ENCODE measurements at regions not wholly inside any gene's neighbourhood (a gene's known extent, or its start where the extent isn't known, plus 50 kb on each side); places are given as distances from the start of the nearest gene placed in this dataset.

DNA sequence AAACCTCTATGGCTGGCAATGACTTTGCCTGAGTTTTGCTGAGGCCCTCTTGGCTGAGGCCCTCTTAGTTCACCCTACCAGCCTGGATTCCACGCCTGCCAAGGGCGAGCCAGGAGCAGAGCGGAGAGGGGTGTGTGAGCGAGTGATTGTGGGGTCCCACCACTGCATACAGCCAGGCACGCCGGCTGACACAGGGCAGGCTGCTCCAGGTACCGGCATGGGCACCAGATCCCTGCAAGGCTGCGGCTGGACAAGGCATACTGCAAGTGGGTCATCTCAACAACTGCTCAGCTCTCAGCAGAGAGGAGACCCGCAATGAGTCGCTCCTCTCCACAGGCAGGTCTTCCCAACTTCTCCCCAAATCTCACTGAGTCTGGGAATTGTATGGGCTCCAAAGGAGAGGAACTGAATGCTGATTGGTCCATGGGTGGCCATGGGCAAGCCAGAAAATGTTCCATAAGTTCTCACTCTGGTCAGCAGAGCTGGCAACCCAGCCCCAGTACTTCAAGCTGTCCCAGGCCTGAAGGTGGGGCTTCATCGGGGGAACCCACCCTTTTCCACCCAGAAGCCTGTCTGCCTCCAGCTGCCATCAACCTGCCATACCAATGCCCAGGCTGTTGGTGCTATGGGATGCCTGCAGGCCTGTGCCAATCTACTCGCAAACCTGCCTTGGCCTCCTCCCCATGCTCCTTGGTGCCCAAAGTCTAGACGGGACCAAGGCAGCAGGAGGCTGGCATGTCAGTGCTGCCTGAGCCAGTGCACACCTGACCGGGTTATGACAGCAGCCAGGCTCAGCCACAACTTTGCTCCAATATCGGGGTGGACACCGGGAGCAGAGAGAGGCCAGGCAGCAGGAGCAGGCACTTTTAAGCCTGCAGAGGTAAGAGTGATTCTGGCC lies 1273.6 kb upstream of the GBE1 start:
- 95% methylated on average over 16 of the region's 16 CpGs for WGBS (ENCODE audit: insufficient coverage)
- H3K27me3 ChIP-seq (ENCODE audit: control insufficient read depth, insufficient read depth, low read length): no peaks in the 10 kb centered on the region
- H3K4me3 ChIP-seq (ENCODE audit: low read depth, low read length): no peak overlapping the region
- no peaks in the 10 kb centered on the region for H3K4me1 ChIP-seq (ENCODE audit: control insufficient read depth, insufficient read depth, low read length)
- no peaks in the 10 kb centered on the region for H3K36me3 ChIP-seq (ENCODE audit: control insufficient read depth, insufficient read depth, low read length)
- H3K27ac ChIP-seq (ENCODE audit: low read depth, low read length): no peak overlapping the region
- H3K9me3 ChIP-seq (ENCODE audit: control insufficient read depth, insufficient read depth, low read length): no peaks in the 10 kb centered on the region
- no peak for DNase-seq (ENCODE audit: low read depth in 4 of 6, low spot score in 6 of 6)

DNA sequence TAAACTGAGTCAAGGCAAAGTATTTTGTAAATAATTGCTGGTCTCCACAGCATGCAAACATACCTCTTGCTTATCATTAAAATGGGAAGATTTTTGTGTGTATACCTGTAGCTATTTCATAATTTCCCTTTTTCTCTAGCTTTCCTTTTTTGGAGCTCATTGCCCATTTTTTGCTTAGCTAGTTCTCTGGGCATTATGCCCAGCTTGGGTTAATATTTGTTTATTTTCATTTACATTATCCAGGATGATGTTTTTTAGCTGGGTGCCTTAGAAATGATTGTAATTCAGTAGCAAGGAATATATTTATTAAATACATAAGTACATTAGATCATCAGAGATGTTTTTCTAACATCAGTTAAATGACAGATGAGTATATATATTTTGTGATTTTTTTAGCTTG lies 1271.7 kb upstream of the GBE1 start:
- no peak for DNase-seq (ENCODE audit: low read depth in 4 of 6, low spot score in 6 of 6)
- H3K4me1 ChIP-seq (ENCODE audit: control insufficient read depth, insufficient read depth, low read length): no peaks in the 10 kb centered on the region
- H3K27me3 ChIP-seq (ENCODE audit: control insufficient read depth, insufficient read depth, low read length): no peaks in the 10 kb centered on the region
- H3K4me3 ChIP-seq (ENCODE audit: low read depth, low read length): no peak overlapping the region
- H3K9me3 ChIP-seq (ENCODE audit: control insufficient read depth, insufficient read depth, low read length): no peaks in the 10 kb centered on the region
- H3K27ac ChIP-seq (ENCODE audit: low read depth, low read length): no peak overlapping the region
- no peaks in the 10 kb centered on the region for H3K36me3 ChIP-seq (ENCODE audit: control insufficient read depth, insufficient read depth, low read length)

DNA sequence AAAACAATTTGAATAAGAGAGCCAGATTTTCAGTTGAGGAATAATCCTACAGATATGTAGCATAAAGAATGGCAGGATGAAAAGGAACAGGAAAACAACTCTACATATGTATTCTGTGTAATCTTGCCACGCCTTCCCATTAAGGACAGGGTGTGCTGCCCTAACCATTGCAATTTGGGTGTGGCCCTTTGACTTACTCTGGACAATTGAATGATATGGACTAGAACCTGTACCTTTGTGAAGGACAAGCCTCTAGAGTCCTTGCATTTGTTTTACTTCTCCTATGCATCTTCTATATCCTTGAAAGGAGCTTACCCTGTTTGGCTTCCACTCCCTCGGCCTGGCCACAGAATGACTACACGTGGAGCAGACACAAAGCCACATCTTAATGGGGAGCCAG lies 1261.6 kb upstream of the GBE1 start:
- Histone ChIP-seq H3K4me3 (ENCODE audit: low read depth, low read length) (no peak overlapping the region), H3K4me1 (ENCODE audit: control insufficient read depth, insufficient read depth, low read length) (no peaks in the 10 kb centered on the region), H3K9me3 (ENCODE audit: control insufficient read depth, insufficient read depth, low read length) (no peaks in the 10 kb centered on the region), H3K27ac (ENCODE audit: low read depth, low read length) (no peak overlapping the region), H3K27me3 (ENCODE audit: control insufficient read depth, insufficient read depth, low read length) (no peaks in the 10 kb centered on the region), H3K36me3 (ENCODE audit: control insufficient read depth, insufficient read depth, low read length) (no peaks in the 10 kb centered on the region)
- no peak for DNase-seq (ENCODE audit: low read depth in 4 of 6, low spot score in 6 of 6)
- WGBS (ENCODE audit: insufficient coverage): 92% methylated on average over 2 of the region's 3 CpGs

DNA sequence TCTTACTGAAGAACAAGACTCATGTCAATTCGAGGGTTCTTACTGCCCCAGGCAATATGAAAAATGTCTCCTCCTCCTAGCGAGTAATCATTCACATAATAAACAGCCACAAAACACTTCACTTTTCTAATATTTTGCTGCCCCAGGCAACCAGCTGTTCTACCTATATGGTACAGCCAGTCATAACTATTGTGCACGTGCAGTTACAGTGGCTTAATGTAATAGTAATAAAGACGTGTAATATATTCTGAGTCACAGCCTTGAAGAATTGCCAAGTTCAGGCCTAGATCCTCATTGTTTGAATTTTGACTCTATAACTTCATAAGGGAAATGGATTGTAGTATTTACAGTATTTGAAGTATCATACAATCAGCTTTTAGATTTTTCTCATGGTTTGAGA lies 1250.0 kb upstream of the GBE1 start:
- Histone ChIP-seq H3K4me1 (ENCODE audit: control insufficient read depth, insufficient read depth, low read length) (no peaks in the 10 kb centered on the region), H3K27ac (ENCODE audit: low read depth, low read length) (no peak overlapping the region), H3K27me3 (ENCODE audit: control insufficient read depth, insufficient read depth, low read length) (no peaks in the 10 kb centered on the region), H3K4me3 (ENCODE audit: low read depth, low read length) (no peak overlapping the region), H3K36me3 (ENCODE audit: control insufficient read depth, insufficient read depth, low read length) (no peaks in the 10 kb centered on the region), H3K9me3 (ENCODE audit: control insufficient read depth, insufficient read depth, low read length) (no peaks in the 10 kb centered on the region)
- DNase-seq (ENCODE audit: low read depth in 4 of 6, low spot score in 6 of 6): no peak
- 92% methylated on average over 2 of the region's 4 CpGs for WGBS (ENCODE audit: insufficient coverage)

DNA sequence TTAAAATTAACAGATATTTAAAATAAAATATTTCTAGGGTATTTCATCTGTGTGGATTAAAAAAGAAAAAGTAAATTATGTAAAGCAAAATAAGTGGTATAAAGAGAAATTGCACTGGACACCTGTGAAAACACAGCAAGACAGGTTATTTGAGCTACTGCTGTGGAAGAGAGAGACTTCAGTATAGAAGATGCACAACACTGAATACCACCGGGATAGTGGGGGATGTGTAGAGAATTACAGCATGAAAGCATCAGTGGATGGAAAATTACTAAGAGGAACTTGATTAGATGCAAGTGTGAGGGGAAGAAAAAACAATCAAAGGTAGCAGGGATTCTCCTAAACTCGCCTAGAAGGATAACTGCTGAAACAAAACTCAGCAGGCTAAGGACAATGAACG lies 1242.5 kb upstream of the GBE1 start:
- Histone ChIP-seq H3K36me3 (ENCODE audit: control insufficient read depth, insufficient read depth, low read length) (no peaks in the 10 kb centered on the region), H3K27me3 (ENCODE audit: control insufficient read depth, insufficient read depth, low read length) (no peaks in the 10 kb centered on the region), H3K4me3 (ENCODE audit: low read depth, low read length) (no peak overlapping the region), H3K27ac (ENCODE audit: low read depth, low read length) (no peak overlapping the region), H3K9me3 (ENCODE audit: control insufficient read depth, insufficient read depth, low read length) (no peaks in the 10 kb centered on the region), H3K4me1 (ENCODE audit: control insufficient read depth, insufficient read depth, low read length) (no peaks in the 10 kb centered on the region)
- DNase-seq (ENCODE audit: low read depth in 4 of 6, low spot score in 6 of 6): peak in 1 of 6 donors; percentile 46
- WGBS (ENCODE audit: insufficient coverage): no CpG with 5 or more reads among the region's 3 CpGs

DNA sequence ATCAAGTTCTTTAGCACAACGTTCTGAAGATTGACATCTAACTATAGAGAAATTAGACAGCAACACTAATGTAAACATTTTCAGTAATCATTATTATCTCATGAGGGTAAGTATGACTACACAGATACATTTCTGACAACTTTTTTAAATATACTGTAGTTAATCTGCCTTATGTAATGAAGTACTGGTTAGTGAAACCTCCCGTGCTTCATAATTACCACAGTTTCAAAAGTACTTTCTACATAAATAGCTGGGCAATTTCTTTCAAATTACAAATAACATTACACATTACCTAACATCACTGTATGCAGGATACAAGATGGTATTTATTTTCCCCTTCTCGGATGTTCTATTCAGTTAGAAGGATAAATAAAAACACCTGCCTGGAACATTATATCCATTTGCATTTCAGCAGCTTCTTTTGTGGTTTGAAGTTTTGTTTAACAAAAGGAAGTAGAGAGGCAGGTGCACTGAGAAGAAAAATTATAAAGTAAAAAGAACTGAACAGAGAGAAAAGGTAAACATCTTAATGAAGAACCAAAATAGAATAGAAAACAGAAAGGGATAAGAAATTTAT lies 1241.5 kb upstream of the GBE1 start:
- Histone ChIP-seq H3K4me3 (ENCODE audit: low read depth, low read length) (no peak overlapping the region), H3K4me1 (ENCODE audit: control insufficient read depth, insufficient read depth, low read length) (no peaks in the 10 kb centered on the region), H3K27ac (ENCODE audit: low read depth, low read length) (no peak overlapping the region), H3K27me3 (ENCODE audit: control insufficient read depth, insufficient read depth, low read length) (no peaks in the 10 kb centered on the region), H3K9me3 (ENCODE audit: control insufficient read depth, insufficient read depth, low read length) (no peaks in the 10 kb centered on the region), H3K36me3 (ENCODE audit: control insufficient read depth, insufficient read depth, low read length) (no peaks in the 10 kb centered on the region)
- WGBS (ENCODE audit: insufficient coverage): no CpG with 5 or more reads among the region's 3 CpGs
- no peak for DNase-seq (ENCODE audit: low read depth in 4 of 6, low spot score in 6 of 6)

DNA sequence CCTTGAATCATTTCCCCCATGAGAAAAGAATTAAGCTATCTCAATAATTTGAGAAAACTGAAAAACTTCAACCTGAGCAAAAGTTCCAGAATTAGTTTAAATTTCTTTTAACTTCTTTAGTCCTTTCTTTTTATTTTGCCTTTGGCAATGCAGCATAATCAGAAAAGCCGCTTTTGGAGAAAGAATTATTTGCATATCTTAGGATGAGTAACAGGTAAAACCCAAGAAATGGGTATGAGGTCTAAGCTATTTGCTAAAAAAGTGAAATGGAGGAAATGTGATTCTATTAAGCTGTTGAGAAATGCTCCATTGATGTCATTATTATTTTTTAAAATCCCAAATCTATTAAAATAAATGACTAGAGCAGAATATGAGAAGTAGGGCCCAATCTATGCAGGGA lies 1238.3 kb upstream of the GBE1 start:
- H3K4me3 ChIP-seq (ENCODE audit: low read depth, low read length): no peak overlapping the region
- no peak for DNase-seq (ENCODE audit: low read depth in 4 of 6, low spot score in 6 of 6)
- H3K36me3 ChIP-seq (ENCODE audit: control insufficient read depth, insufficient read depth, low read length): no peaks in the 10 kb centered on the region
- no peaks in the 10 kb centered on the region for H3K4me1 ChIP-seq (ENCODE audit: control insufficient read depth, insufficient read depth, low read length)
- H3K27ac ChIP-seq (ENCODE audit: low read depth, low read length): no peak overlapping the region
- WGBS (ENCODE audit: insufficient coverage): no CpG with 5 or more reads among the region's 1 CpG
- H3K27me3 ChIP-seq (ENCODE audit: control insufficient read depth, insufficient read depth, low read length): no peaks in the 10 kb centered on the region
- H3K9me3 ChIP-seq (ENCODE audit: control insufficient read depth, insufficient read depth, low read length): no peaks in the 10 kb centered on the region

DNA sequence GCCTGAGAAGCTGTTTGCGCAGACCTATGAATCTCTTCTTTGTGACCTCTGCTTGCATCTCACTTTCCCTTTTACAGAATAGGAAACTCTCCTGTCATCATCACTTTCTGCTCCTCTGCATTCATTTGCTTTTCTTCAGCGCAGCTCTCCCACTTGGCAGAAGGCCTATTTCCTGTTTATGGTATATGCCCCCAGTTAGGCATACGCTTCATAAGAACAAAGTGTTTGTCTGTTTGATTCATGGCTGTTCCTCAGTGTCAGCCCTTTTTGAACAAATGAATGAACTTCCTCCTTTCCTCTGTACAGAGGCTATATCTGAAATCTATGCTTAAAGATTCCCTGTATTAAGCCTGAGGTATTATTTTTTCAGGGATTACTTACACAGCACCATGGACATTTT lies 1216.9 kb upstream of the GBE1 start:
- Histone ChIP-seq H3K36me3 (ENCODE audit: control insufficient read depth, insufficient read depth, low read length) (no peaks in the 10 kb centered on the region), H3K27ac (ENCODE audit: low read depth, low read length) (no peak overlapping the region), H3K9me3 (ENCODE audit: control insufficient read depth, insufficient read depth, low read length) (peaks cover 2% of the 10 kb centered on the region), H3K4me1 (ENCODE audit: control insufficient read depth, insufficient read depth, low read length) (no peaks in the 10 kb centered on the region), H3K27me3 (ENCODE audit: control insufficient read depth, insufficient read depth, low read length) (no peaks in the 10 kb centered on the region), H3K4me3 (ENCODE audit: low read depth, low read length) (no peak overlapping the region)
- 67% methylated on average over 1 of the region's 3 CpGs for WGBS (ENCODE audit: insufficient coverage)
- peak in 1 of 6 donors; percentile 2 for DNase-seq (ENCODE audit: low read depth in 4 of 6, low spot score in 6 of 6)

DNA sequence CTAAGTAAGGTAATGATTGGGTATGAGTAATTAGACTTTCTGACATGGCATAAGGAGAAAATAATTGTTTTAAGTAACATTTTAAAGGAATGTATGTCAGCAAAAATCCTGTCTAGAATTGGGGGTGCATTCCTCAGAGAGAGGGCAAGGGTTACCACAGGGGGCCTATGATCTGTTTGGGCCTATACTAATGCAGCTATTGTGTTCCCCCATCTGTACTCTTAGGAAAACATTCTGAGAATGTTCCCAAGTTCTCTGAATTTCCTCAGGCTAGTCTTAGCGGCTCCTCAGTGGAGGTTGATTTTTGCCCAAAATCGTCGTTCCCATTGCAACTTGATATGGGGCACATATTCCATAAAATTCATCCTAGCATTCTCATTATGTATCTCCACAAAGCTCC lies 1216.4 kb upstream of the GBE1 start:
- H3K9me3 ChIP-seq (ENCODE audit: control insufficient read depth, insufficient read depth, low read length): peaks cover 2% of the 10 kb centered on the region
- H3K27ac ChIP-seq (ENCODE audit: low read depth, low read length): no peak overlapping the region
- H3K36me3 ChIP-seq (ENCODE audit: control insufficient read depth, insufficient read depth, low read length): no peaks in the 10 kb centered on the region
- 94% methylated on average over 3 of the region's 3 CpGs for WGBS (ENCODE audit: insufficient coverage)
- no peaks in the 10 kb centered on the region for H3K4me1 ChIP-seq (ENCODE audit: control insufficient read depth, insufficient read depth, low read length)
- H3K4me3 ChIP-seq (ENCODE audit: low read depth, low read length): no peak overlapping the region
- DNase-seq (ENCODE audit: low read depth in 4 of 6, low spot score in 6 of 6): no peak
- H3K27me3 ChIP-seq (ENCODE audit: control insufficient read depth, insufficient read depth, low read length): no peaks in the 10 kb centered on the region

DNA sequence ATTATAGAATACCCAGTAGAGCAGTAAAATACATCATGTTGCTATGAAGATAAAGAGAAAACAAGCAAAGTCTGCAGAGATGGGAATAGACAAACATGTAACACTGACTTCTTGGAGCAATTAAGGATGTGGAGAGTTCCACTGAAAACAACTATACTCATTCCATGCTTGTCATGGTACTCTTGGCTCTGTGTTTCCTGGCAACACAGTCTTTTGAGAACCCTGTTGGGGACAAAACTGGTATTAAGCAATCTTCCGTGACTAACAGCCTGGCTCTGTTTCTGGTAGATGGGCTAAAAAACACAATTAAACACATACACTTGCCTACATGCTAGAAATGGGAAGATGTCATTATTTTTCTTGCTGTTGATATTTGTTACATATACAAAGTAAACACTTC lies 1212.3 kb upstream of the GBE1 start:
- DNase-seq (ENCODE audit: low read depth in 4 of 6, low spot score in 6 of 6): peak; percentile 9 to 92 (median 58)
- no peak overlapping the region for H3K27ac ChIP-seq (ENCODE audit: low read depth, low read length)
- H3K27me3 ChIP-seq (ENCODE audit: control insufficient read depth, insufficient read depth, low read length): no peaks in the 10 kb centered on the region
- H3K4me1 ChIP-seq (ENCODE audit: control insufficient read depth, insufficient read depth, low read length): no peaks in the 10 kb centered on the region
- H3K9me3 ChIP-seq (ENCODE audit: control insufficient read depth, insufficient read depth, low read length): no peaks in the 10 kb centered on the region
- no peak overlapping the region for H3K4me3 ChIP-seq (ENCODE audit: low read depth, low read length)
- WGBS (ENCODE audit: insufficient coverage): no CpG with 5 or more reads among the region's 1 CpG
- H3K36me3 ChIP-seq (ENCODE audit: control insufficient read depth, insufficient read depth, low read length): no peaks in the 10 kb centered on the region
